NCI-H524 (cell line): ENCODE measurements at regions not wholly inside any gene's neighbourhood (a gene's known extent, or its start where the extent isn't known, plus 50 kb on each side); places are given as distances from the start of the nearest gene placed in this dataset.

Experiments
- DNase-seq, 2 experiments: peaks; one replicate each; lab custom pipeline; 2025; lab: John Stamatoyannopoulos, UW

DNA sequence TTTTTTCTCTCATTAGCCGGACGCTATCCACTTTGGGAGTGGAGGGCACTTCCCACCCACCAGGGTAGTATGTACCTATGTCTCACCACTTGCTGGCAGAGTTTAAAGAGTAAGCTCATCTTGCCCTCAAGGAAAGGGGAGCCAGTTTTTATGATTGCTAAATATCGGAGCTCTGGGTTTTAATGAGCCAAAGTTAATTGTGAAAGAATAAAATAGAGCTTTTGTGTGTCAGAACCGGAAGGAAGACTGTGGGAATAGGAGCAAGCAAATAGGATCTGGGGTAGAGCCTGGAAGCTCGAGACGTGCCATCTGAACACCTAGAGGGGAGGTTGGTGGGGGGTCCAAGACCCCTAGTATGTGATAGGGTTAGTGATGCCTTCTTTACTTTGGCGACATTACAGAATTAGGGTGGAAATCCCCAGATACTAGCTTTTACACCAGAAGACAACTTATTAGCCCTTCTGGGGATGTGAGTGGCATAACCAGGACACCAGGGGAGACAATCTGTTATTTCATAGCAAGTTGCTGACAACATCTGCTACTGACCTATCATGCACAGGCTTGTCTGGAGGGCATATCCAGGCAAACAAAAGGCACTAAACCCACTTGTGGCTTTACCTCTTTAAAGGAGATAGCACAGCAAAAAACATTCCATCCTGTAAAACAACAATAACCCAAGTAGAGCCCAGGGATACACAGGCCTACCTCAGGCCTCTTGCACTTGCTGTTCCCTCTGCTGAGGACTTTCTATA is 333.8 kb downstream of the ZNF621 start:
- DNase-seq, result peak in 1 of 2 experiments; percentile 58

DNA sequence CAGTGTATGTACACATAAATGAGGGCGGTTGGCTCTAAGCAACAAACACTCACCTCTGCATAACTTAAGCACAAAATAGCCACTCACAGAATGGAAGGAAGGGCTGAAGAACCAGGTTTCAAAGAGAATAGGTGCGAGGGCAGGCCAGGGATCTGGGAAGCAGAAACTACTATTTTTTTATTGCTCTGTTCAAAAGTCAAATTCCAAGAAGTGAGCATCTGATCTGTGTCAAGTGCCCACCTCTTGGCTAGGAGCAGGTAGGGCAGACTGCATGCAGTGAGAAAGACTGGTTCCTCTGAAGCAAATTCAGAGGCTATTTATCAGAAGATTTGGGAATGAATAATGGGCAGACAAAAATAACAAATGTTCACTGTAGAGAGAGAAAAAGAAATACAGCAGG is 336.4 kb upstream of the CTNNB1 start:
- DNase-seq, result no peak

DNA sequence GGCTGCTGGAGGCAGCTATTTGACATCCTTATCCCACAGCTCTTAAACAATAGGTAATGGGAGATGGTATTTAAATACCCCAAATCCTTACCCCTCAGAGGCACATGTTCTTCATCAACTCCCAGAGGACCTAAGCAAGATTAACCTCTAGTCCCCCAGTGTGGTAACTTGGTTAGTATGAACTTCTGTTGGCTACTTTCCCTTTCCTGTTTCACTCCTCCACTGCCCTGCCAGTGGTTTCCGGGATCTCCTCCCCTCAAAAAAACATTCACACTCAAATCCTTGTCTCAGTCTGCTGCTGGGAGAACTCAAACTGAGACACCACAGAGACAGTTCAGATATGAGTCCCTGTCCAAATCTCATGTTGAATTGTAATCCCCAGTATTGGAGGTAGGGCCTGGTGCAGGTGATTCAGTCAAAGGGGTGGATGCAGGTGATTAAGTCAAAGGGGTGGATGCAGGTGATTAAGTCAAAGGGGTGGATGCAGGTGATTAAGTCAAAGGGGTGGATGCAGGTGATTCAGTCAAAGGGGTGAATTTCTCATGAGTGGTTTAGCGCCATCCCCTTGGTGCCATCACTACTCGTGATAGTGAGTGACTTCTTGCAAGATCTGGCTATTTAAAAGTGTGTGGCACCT is 335.0 kb upstream of the CTNNB1 start:
- peak in 1 of 2 experiments; percentile 20 for DNase-seq

DNA sequence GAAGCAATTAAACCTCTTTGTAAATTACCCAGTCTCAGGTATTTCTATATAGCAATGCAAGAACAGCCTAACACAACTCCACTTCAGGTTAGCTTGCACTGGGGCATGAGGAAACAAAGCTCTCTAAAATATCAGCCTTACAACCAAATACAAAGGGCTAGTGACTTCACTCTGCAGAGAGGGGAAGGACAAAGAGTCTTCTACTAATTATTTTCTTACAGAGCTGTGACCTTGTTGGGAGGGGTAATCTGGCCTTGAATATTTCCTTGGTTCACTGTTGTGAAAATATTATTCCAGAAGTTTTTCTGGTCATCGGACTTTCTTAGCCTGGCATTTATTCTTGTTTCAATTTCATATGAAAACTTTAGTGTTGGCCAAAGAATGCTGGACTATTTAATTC is 334.4 kb upstream of the CTNNB1 start:
- no peak for DNase-seq

DNA sequence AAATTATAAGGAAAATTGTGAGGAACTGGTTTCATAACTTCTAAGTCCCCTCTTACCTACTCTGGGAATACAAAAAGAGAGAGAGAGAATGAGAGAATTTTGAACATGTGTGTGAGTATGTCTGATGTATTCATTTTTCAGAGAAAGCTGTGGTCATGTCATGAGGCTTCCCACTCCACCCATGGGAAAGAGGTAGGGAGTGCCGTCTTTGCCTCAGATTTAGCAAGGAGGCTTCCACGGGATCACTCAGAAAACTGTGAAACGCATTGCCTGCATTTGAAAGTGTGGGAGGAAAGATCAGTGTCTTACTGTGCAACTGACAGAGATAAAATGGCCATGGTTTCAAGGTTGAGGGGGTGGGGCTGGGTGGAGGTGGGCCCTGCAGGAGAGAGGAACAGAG is 331.5 kb upstream of the CTNNB1 start:
- no peak for DNase-seq

DNA sequence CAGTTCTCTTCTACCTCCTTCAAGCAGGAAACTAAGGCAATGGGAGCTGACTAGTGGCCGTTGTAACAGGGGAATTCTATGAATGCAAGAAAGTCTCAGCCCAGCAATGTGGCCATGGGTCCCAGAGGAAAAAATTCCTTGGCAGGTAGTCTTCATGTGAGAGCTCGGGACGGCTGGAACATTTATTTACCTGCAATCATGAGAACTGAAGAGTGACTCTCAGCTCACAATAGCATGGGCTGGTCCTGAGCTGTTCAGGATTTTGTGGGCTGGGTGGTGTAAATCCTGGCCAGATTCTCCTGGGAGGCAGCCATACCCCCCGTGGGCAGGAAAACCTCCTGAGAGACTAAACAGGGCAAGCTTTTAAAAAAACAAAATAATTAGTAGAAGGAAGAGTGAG is 330.3 kb upstream of the CTNNB1 start:
- DNase-seq, result no peak

DNA sequence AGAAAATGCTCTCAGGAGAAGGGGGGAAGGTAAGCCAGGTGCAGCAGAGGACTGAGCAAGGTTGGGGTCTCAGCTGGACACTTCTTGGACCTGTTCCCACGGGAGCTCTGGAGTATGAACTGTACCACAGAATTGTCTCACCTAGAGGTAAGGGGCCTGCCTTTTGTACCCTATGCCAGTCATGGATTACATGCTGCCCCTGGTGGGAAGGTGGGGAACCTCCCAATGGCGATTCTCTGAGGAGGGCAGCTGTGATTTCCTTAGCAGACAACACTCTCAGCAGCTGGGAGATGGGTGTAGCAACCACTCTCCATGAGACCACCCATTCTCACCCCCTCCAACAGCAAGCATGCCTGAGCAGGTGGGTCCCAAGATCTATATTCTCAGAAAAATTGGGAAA is 329.4 kb upstream of the CTNNB1 start:
- DNase-seq, result no peak

DNA sequence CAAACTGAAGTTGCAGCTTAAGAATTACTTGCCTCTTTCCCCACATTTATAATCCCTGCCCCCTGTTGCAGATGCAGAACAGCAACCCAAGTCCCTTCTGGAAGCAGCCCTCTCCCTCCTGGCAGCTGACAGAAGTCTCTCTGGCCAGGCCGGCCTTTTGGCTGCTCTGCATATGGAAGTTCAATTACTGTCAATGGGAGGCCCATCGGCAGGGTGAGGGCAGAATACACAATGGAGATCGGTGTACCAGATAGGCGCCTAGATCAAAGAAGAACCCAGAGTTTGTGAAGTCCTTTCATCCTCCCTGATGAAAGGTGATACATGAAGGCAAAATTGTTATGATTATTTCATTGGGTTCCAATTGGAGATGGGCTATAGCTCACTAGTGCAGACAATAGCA is 327.9 kb upstream of the CTNNB1 start:
- peak in 1 of 2 experiments; percentile 4 for DNase-seq

DNA sequence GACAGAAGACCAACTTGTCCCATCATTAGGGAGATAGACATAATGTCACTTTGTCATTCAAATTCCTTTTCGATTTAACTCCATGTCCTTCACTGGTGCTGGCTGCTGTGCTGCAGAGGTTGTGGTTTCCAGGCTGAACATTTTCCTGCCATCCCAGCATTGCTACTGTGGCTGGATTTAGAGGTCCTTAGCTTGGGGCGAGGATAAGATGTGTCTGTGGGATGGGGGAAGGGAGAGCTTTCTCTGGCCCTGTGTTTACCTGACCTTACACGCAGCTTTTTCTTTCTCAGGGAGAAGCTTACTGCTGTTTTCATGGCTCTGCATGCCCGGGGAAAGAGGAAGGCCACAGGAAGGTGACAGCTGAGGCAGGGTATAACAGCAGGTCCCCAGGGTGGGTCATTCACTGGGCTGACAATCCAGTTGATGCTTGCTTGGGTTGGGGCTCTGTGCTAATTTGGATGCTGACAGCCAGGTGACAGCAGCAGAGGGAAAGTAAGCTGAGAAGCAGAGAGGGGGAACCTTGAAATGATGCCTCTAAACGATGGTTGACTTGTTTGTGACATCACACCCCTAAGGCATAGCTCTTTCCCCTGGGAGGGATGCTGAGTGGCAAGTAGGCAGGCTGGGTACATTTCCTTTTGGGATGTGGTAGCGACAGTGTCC is 326.9 kb upstream of the CTNNB1 start:
- no peak for DNase-seq

DNA sequence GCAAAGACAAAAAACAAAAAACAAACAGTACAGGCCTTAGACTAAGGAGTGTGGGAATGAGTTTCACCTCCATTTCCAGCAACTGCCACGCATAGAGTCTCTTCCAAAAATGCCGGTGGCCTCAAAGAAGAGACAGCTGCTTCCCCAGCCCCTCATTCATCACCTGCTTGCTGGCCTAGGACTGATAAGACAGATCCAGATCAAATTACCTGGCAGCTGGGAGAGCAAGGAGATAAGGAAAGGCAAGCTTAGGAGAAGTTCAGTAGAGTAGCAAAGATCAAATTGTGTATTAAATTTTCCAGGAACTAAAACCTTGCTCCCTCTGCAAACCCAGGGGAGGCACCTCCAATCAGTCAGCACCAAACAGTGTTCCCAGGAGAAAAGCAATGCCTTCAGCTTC is 325.8 kb upstream of the CTNNB1 start:
- peak in 1 of 2 experiments; percentile 22 for DNase-seq

DNA sequence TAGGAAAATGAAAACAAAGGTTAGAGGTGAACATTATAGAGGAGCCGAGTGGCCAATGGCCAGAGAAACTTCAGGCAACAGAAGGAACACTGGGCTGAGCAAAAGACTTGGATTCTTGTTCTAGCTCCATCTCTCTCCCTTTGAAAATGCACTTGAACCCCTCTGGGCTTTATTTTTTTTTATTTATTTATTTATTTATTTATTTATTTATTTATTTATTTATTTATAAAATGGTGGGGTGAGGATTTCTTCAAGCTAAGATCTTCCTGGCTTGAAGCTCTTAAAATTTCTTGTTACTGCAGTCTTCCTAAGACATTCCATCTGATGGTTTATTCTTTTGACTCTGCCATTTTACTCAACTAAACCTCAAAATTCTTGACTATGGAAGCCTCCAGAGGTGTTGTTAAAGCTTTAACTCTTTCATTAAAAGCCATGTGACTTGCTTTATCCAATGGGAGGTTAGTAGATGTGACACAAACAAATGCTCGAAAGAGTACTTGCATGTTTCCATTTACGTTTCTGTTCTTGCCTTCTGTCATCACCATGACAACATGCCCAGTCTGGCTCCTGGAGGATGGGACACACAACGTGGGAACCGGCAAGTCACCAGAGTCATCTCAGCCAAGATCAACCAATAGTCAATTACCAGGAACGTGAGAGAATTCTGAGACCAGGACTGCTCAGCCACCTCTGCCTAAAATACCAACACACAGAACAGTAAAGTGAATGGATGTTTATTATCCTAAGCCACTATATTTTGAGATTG is 325.2 kb upstream of the CTNNB1 start:
- DNase-seq, result no peak

DNA sequence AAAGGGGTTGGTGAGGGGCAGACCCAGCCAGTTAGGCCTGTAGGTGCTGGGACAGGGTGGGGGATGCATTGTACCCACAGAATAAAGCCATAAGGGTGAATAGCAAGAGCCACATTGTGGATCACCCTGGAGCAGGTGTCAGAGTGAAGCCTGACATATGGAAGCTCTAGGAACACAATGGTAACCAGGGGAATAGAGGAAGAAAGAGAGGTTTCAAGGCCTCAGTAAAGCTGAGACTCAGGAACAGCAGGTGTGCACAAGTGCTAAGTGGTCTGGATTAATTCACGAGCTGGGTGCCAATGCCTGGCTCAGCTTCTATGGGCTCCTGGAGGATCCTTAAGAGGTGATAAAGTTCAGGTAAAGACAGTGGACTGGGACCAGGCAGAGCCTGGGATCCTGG is 323.7 kb upstream of the CTNNB1 start:
- DNase-seq, result peak; percentile 84 to 93

DNA sequence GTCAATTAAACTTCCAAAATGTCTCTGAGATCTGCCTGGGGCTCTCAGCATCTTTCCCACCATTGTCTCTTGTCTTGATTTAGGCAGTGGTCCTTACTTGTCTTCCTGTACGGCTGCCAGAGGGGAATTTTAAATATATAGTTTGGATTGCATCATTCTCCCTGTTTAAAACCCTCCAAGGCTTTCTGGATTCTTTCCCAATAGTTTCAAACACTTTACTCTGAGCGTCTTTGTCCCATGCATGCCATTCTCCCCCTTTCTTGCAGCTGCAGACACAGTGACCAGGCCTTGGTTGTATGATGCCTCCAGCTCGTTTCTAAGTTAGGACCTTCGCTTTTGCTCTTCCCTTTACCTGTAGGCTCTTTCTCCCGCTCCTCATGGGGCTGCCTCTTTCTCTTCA is 323.3 kb upstream of the CTNNB1 start:
- DNase-seq, result no peak

DNA sequence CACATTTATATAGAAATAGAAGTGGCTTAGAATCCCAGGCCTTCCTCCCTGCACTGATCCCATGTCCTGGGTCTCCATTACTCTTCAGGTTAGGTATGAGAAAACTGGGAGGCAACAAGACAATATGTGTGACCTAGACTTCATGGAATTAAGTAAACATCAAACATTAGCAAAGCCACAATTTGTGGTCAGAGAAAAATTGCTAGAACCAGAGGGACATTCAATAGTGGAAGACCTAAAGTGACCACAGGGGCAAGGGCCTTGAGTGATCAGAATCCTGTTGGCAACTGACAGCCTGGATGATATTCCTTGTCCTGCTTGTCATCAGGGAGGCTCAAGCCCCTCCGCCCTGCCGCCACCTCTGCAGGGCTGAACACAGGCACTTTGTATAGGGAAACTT is 322.8 kb upstream of the CTNNB1 start:
- no peak for DNase-seq

DNA sequence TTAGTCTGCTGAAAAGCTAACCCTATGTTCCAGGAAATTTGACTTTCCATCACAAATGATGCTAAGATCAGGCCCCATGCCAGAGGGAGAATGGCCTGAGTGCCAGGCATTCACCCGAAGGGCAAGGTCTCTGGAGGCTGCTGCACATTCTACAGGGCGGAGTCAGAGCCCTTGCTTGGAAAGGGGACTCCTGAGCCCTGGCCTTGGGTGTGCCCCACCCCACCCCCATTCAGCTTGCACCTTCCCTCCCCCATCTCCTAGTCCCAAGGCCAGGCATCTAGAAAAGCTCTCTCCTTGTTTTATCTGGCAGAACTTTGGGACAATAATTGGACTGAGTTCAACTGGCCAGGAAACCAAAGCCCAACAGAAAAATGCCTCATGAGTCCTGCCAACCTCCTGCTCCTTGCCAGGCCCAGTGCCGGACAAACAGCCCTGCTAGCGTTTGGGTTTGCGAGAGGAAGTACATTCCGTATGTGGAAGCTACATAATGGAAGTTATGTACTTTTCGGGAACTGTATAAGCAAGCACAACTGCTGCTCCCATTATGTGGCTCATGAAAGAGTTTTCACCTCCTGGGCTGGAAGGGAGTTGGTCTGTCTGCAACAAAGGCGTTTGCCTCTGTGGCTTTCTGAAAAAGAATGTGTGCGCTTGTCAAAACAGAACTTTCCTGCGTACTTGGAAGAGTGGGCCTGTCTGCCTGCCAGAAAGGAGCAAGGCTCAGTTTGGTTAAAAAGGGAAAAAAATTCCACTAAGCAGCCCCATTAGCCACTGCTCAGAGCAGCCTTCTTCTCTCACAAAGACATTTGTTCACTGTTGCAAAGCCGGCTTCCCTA is 321.5 kb upstream of the CTNNB1 start:
- no peak for DNase-seq

DNA sequence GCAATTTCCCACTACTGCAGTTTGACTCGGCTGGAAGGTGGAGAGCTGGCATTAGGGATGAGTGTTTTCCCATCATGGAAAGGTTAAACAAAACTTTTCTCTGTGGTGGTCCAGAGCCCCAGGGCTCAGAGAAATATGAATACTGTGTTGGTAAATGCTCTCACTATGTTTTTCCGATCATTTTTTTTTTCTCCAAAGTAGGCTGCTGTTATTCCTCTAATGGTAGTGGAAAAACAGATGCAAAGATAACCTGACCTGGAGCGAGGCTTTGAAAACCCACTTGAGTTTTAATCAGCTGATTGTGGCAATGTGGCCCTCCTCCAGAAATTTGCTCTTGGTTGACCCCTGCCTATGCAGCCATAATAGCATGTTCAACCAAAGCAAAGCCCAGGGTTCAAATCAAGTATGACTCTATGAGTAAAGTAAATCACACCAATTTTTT is 320.8 kb upstream of the CTNNB1 start:
- DNase-seq, result peak in 1 of 2 experiments; percentile 35

DNA sequence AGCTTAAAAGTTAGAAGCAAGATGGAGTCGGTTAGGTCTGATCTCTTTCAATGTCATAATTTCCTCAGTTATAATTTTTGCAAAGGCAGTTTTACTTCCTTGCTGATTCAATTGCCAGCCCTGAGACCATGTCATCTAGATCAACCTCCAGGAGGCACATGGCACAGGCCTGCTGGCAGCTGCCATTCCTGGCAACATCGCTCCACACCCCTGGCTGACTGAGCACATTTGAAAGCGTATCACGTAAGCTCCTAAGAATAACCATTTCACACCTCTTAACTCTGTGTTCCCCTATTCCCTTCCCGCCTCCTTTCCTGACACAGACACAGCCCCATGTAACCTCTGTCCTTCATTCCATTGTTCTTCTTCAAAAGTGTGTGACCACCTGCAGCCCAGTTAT is 313.9 kb upstream of the CTNNB1 start:
- no peak for DNase-seq

DNA sequence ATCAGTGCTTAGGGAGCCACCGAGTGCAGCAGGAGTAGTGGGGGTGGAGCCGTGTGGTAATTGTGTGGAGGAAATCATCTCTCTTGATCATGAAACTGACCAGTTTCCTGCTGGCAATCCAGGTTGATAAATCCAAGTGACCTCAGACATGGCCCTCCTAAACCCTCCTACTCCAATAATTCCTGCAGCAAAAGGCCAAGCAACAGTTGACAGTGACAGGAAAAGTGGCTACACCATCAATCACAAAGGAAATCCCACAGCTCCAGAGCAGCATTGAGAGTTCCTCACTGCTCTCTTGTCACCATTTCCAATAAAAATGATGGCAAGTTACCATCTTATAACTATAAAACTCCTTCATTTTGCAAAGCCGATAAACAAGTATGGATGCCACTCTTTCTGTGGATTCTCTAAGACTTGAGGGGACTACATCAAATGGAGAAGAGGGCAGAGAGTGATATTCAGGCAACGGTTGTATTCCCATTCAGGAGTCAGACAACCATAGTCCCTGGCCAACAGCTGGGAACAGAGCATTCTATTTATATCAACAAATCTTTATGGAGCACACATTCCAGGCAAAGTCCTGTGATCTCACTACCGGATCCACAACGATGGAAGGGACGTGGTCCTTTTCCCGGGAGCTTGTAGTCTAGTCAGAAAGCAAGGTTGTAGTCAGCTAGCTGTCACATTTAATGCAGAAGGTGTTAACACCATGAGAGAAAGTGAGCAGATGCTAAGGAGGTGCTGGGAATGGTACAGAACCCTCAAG is 312.5 kb upstream of the CTNNB1 start:
- DNase-seq, result no peak

DNA sequence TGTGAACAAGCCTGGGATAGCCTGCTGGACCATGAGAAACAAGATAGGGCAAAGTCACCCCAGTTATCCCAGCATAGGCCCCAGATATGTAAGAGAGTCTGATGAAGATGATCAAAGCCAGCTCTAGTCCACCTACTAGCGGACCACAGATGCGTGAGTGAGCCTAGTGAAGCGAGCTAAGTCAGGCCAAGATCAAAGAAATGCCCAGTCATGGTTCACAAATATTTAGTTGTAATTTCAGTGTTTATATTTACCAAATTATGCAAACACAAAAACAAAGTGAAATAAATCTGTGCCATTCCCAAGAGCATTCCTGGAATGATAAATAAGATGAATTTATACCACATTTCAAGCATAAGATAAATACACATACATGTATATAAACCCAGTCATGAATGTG is 308.1 kb upstream of the CTNNB1 start:
- no peak for DNase-seq

DNA sequence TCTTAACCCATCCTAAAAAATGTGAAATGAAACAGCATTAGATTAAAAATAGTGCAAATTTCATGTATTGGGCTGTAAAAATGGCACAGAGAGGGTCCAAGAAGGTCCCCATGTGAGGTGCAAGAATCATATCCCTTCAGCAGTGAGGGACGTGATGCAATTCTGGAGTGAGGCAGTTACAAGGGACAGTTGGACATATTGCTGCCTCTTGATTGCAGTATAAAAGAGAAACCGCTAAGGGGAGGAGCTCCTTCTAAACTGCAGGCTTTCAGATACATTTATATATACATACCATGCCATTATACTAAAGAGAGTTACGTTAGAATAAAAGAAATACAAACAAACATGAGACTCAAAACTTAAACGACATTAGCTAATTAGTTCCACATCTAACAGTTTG is 304.2 kb upstream of the CTNNB1 start:
- no peak for DNase-seq

DNA sequence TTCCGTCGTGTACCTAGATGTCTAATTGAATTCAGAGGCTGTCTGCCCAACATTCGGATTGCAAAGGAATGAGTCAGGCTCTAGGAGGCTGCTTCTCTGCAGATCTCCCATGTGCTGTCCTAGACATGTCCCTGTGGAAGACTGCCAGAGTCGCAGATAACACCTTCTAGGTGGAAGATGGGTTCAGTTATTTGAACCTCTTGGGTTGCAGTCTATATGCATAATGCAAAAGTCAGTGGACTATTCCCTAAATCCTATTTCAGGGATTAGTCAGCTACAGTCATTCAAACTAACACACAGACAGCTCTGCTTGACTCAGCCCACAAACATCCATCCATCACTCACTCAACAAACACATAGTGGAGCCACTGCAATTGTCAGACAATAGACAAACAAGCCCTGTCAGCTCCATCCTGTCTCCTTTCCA is 300.0 kb upstream of the CTNNB1 start:
- DNase-seq, result no peak
